ENCODE measurements at regions not wholly inside any gene's neighbourhood (a gene's known extent, or its start where the extent isn't known, plus 50 kb on each side); places are given as distances from the start of the nearest gene placed in this dataset.

- H3K4me1 Mint-ChIP-seq (ENCODE audit: low read depth) = no peaks in the 10 kb centered on the region
- no peak for DNase-seq
- H3K4me3 Mint-ChIP-seq = no peak overlapping the region
- no peak overlapping the region for H3K27ac Mint-ChIP-seq
- H3K27me3 Mint-ChIP-seq (ENCODE audit: insufficient read depth) = no peaks in the 10 kb centered on the region
- H3K36me3 Mint-ChIP-seq (ENCODE audit: low read depth) = 0 out of 2 replicates have a peak, but pooled peaks cover 5% of the 10 kb centered on the region
- TF ChIP-seq CTCF (IDR thresholded peaks at IDR 0.05) = no peak
- peaks cover 8% of the 10 kb centered on the region for H3K9me3 Mint-ChIP-seq
These were observed 127.2 kb upstream of the PABPC4L start for GRCh38 chr4:134328741-134329140.

DNA sequence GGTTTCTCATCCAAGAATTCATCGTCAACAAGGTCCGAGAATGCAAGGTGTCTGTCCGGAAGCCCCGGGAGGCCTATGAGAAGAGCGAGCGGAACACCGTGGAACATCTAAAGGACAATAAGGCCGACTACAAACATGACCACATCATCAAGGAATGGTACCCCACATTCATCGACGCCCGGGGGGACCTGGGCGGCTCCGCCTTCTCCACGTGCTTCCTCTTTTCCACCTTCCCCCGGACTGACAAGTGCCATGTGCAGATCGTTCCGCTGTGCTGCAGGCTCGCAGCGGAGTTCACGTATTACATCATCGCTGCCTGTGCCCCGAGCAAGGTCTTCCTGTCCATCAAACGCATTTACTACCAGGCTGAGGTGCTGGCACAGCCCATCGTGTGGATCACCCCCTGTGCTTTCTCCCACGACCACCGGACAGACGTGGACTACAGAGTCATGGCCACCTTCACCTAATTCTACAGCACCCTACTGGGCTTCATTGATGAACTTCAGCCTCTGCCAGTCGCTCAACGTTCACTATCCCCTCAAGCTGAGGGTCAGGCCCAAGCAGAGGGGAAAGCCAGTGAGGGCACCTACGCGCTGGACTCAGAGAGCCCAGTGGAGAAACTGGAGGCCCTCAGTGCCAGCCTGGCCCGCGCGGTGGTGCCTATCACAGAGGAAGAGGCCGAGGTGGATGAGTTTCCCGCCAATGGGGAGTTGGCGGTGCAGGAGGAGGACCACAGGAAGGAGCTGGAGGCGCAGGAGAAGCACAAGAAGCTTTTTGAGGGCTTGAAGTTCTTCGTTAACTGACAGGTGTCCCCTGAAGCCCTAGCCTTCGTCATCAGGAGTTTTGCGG lies 125.9 kb upstream of the PABPC4L start:
- H3K27ac Mint-ChIP-seq = no peak overlapping the region
- no peak overlapping the region for H3K4me3 Mint-ChIP-seq
- H3K36me3 Mint-ChIP-seq (ENCODE audit: low read depth) = 0 out of 2 replicates have a peak, but pooled peaks cover 5% of the 10 kb centered on the region
- H3K27me3 Mint-ChIP-seq (ENCODE audit: insufficient read depth) = no peaks in the 10 kb centered on the region
- H3K4me1 Mint-ChIP-seq (ENCODE audit: low read depth) = no peaks in the 10 kb centered on the region
- TF ChIP-seq CTCF (IDR thresholded peaks at IDR 0.05) = no peak
- DNase-seq = no peak
- H3K9me3 Mint-ChIP-seq = peaks cover 8% of the 10 kb centered on the region

DNA sequence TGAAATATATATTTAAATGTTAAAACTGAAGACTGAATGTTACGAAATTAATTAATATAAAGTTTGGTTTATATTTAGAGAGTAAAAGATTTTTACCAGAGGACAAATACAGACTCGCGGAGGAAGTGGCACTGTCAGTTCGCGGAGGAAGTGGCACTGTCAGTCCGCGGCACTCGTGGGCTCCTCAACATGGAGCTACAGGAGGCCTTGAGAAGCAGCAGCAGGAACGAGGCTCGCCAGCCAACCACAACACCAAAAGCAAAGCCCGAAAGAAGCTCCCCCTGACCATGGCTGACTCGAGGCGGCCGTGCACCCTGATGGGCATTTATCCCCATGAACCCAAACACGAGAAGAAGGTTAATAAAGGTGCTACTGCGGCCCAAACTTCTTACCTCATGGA lies 125.3 kb upstream of the PABPC4L start:
- H3K4me3 Mint-ChIP-seq = no peak overlapping the region
- no peak for TF ChIP-seq CTCF (IDR thresholded peaks at IDR 0.05)
- H3K27ac Mint-ChIP-seq = no peak overlapping the region
- no peaks in the 10 kb centered on the region for H3K4me1 Mint-ChIP-seq (ENCODE audit: low read depth)
- peaks cover 8% of the 10 kb centered on the region for H3K9me3 Mint-ChIP-seq
- no peaks in the 10 kb centered on the region for H3K27me3 Mint-ChIP-seq (ENCODE audit: insufficient read depth)
- DNase-seq = no peak
- H3K36me3 Mint-ChIP-seq (ENCODE audit: low read depth) = 0 out of 2 replicates have a peak, but pooled peaks cover 5% of the 10 kb centered on the region

DNA sequence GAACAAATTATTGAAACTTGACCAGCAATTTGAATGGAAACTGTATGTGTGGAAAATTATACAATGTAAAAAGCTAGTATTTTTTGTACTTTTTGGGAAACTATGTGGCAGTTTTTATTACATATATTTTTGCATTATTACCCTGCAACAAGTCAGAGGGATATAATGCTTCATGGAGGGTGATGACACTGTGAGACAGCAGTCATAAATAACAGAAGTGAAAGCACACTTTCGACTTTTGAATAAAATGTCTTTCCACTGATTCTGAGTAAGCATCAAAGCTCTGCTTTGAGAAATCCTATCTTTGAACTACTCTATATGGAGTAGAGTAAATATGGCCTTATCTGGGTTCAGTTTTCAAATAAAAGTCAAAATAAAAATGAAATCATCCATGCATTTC lies 122.6 kb upstream of the PABPC4L start:
- peaks cover 15% of the 10 kb centered on the region for H3K4me1 Mint-ChIP-seq (ENCODE audit: low read depth)
- no peak overlapping the region for H3K27ac Mint-ChIP-seq
- H3K9me3 Mint-ChIP-seq = peaks cover 8% of the 10 kb centered on the region
- no peak for DNase-seq
- no peak for TF ChIP-seq CTCF (IDR thresholded peaks at IDR 0.05)
- no peak overlapping the region for H3K4me3 Mint-ChIP-seq
- 0 out of 2 replicates have a peak, but pooled peaks cover 8% of the 10 kb centered on the region for H3K36me3 Mint-ChIP-seq (ENCODE audit: low read depth)
- no peaks in the 10 kb centered on the region for H3K27me3 Mint-ChIP-seq (ENCODE audit: insufficient read depth)

DNA sequence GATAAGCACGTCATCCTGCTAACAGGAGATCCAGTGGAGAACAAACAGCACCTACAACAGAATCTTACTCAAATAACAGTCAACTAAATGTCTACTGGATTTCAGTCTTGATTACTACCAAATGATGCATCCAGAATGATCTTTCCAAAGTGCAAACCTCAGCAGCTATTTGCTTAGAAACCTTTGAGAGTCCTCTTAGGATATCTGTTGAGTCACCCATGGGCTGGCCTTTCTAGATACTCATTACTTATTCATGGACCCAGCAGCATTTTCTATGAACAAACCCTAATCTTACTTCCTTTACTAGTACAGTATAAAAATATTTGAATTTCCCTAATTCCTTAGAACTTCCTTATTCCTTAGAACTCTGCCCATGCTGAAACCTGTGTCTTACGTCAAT lies 118.5 kb upstream of the PABPC4L start:
- Mint-ChIP-seq H3K36me3 (ENCODE audit: low read depth) (peaks cover 4% of the 10 kb centered on the region; the same call in 1 of the 2 replicates), H3K9me3 (peaks cover 4% of the 10 kb centered on the region), H3K27me3 (ENCODE audit: insufficient read depth) (no peaks in the 10 kb centered on the region), H3K4me1 (ENCODE audit: low read depth) (peaks cover 17% of the 10 kb centered on the region), H3K4me3 (no peak overlapping the region), H3K27ac (peak overlapping the region; percentile 48)
- DNase-seq = peak; percentile 60
- TF ChIP-seq CTCF (IDR thresholded peaks at IDR 0.05) = no peak
